ENCODE measurements at regions not wholly inside any gene's neighbourhood (a gene's known extent, or its start where the extent isn't known, plus 50 kb on each side); places are given as distances from the start of the nearest gene placed in this dataset.
"Not testable (repeated sequence)": the region's sequence is repeated elsewhere in the genome, so short reads cannot be mapped to it uniquely, and the experiment has no call there.

- H3K14ac ChIP-seq (replicated peaks; ENCODE audit: low read depth, low read length): no peak overlapping the region
- no peak overlapping the region for H3K4ac ChIP-seq (ENCODE audit: low read depth, low read length)
- intact Hi-C loops (cut with micrococcal nuclease) (no loop called here), dilution Hi-C loops (cut with HindIII; ENCODE audit: low sequenced_read_pairs, unreplicated experiment) (no loop called here), in situ Hi-C loops (cut with MboI; ENCODE audit: low sequenced_read_pairs) (no loop called here)
- no peak overlapping the region for H3K9ac ChIP-seq (ENCODE audit: low read depth, low read length)
- H3K18ac ChIP-seq (ENCODE audit: low read depth, low read length): no peak overlapping the region
- no peak overlapping the region for H4K5ac ChIP-seq (ENCODE audit: low read depth, low read length)
- TF ChIP-seq CTCF (conservative IDR thresholded peaks at IDR 0.05; ENCODE audit: low read depth, low read length): no peak
- no peak for TF ChIP-seq RFX5 (IDR thresholded peaks at IDR 0.05; ENCODE audit: low read depth, low read length)
- no peak for TF ChIP-seq CHD1 (IDR thresholded peaks at IDR 0.05; ENCODE audit: low read depth, low read length)
- TF ChIP-seq MAZ (IDR thresholded peaks at IDR 0.05; ENCODE audit: borderline replicate concordance, low read depth, low read length): no peak
- TF ChIP-seq RAD21 (IDR thresholded peaks at IDR 0.05; ENCODE audit: low read length): no peak
- TF ChIP-seq POLR2A (IDR thresholded peaks at IDR 0.05; ENCODE audit: low read depth, low read length): no peak
- no peak for TF ChIP-seq RCOR1 (IDR thresholded peaks at IDR 0.05; ENCODE audit: insufficient replicate concordance, low read length)
- no peak for TF ChIP-seq BHLHE40 (IDR thresholded peaks at IDR 0.05; ENCODE audit: low read depth, low read length)
- H3K56ac ChIP-seq (ENCODE audit: extremely low read depth, insufficient read depth, low read length): no peak overlapping the region
- no peak overlapping the region for H3K23ac ChIP-seq (ENCODE audit: low read depth, low read length)
- no peak overlapping the region for H4K8ac ChIP-seq (ENCODE audit: low read depth in 2 of 2, low read length in 2 of 2)
- 0 out of 2 replicates have a peak, but pooled peaks cover 3% of the 10 kb centered on the region for H3K9me3 ChIP-seq (ENCODE audit: control insufficient read depth, insufficient read depth, low read length)
- H3K27ac ChIP-seq (ENCODE audit: insufficient read depth, low read length): no peak overlapping the region
- no peak overlapping the region for H4K91ac ChIP-seq (ENCODE audit: insufficient read depth, low read depth, low read length)
- no peak overlapping the region for H2AK9ac ChIP-seq (replicated peaks; ENCODE audit: low read depth, low read length, poor library complexity)
- ATAC-seq (ENCODE audit: low read depth): no peak
- no peak overlapping the region for H2BK120ac ChIP-seq (ENCODE audit: low read depth, low read length)
- BruUV-seq (replicated peaks): no TSS peak
- H3K36me3 ChIP-seq (ENCODE audit: control insufficient read depth, insufficient read depth, low read length): no peaks in the 10 kb centered on the region
- no peak overlapping the region for H2AK5ac ChIP-seq (ENCODE audit: low read depth, low read length)
- ChIA-PET CTCF (no interaction called here), POLR2A (ENCODE audit: unreplicated experiment) (no interaction called here)
- no CpG with 5 or more reads among the region's 4 CpGs for WGBS, 2 experiments (ENCODE audit: extremely low coverage in 2 of 2, insufficient read length in 1 of 2)
- DNase-seq: no peak
- no peaks in the 10 kb centered on the region for H3K27me3 ChIP-seq (ENCODE audit: control insufficient read depth, insufficient read depth, low read length)
- H3K4me2 ChIP-seq (ENCODE audit: low read depth, low read length): no peak overlapping the region
- H2BK20ac ChIP-seq (ENCODE audit: low read depth, low read length): no peak overlapping the region
- no peak overlapping the region for H3K4me3 ChIP-seq (ENCODE audit: insufficient read depth, low read depth, low read length)
- no peaks in the 10 kb centered on the region for H3K4me1 ChIP-seq (ENCODE audit: control insufficient read depth, insufficient read depth, low read length)
- no peaks in the 10 kb centered on the region for H3K9me1 ChIP-seq (ENCODE audit: insufficient read depth, low read length)
- H2AFZ ChIP-seq (replicated peaks; ENCODE audit: low read length, poor library complexity): no peak overlapping the region
- H2BK15ac ChIP-seq (ENCODE audit: low read depth, low read length): no peak overlapping the region
- no peaks in the 10 kb centered on the region for H4K20me1 ChIP-seq (ENCODE audit: insufficient read depth, low read length)
- H2BK5ac ChIP-seq (ENCODE audit: low read depth, low read length, poor library complexity, severe bottlenecking): no peak overlapping the region
- no peaks in the 10 kb centered on the region for H3K79me1 ChIP-seq (ENCODE audit: low read depth in 1 of 2, low read length in 2 of 2)
Observed at GRCh38 chr2:90209806-90210205, 1518.3 kb downstream of the RPIA start.

GRCh38 chr2:90215880-90216279 lies 1524.4 kb downstream of the RPIA start:
- no CpG with 5 or more reads among the region's 2 CpGs for WGBS, 2 experiments (ENCODE audit: extremely low coverage in 2 of 2, insufficient read length in 1 of 2)
- H3K56ac ChIP-seq (ENCODE audit: extremely low read depth, insufficient read depth, low read length); H3K9me3 ChIP-seq (ENCODE audit: control insufficient read depth, insufficient read depth, low read length); H2BK5ac ChIP-seq (ENCODE audit: low read depth, low read length, poor library complexity, severe bottlenecking); in situ Hi-C loops (cut with MboI; ENCODE audit: low sequenced_read_pairs); BruUV-seq (replicated peaks); H3K4me1 ChIP-seq (ENCODE audit: control insufficient read depth, insufficient read depth, low read length); DNase-seq; H3K27me3 ChIP-seq (ENCODE audit: control insufficient read depth, insufficient read depth, low read length); CTCF ChIA-PET; ATAC-seq (ENCODE audit: low read depth); H3K36me3 ChIP-seq (ENCODE audit: control insufficient read depth, insufficient read depth, low read length); H3K18ac ChIP-seq (ENCODE audit: low read depth, low read length); H2AK5ac ChIP-seq (ENCODE audit: low read depth, low read length); H3K23ac ChIP-seq (ENCODE audit: low read depth, low read length); intact Hi-C loops (cut with micrococcal nuclease); H3K79me1 ChIP-seq (ENCODE audit: low read depth in 1 of 2, low read length in 2 of 2); H4K5ac ChIP-seq (ENCODE audit: low read depth, low read length); H2BK20ac ChIP-seq (ENCODE audit: low read depth, low read length); H3K4me2 ChIP-seq (ENCODE audit: low read depth, low read length); H3K4ac ChIP-seq (ENCODE audit: low read depth, low read length); H4K91ac ChIP-seq (ENCODE audit: insufficient read depth, low read depth, low read length); H3K27ac ChIP-seq (ENCODE audit: insufficient read depth, low read length); dilution Hi-C loops (cut with HindIII; ENCODE audit: low sequenced_read_pairs, unreplicated experiment); H3K9ac ChIP-seq (ENCODE audit: low read depth, low read length); H3K9me1 ChIP-seq (ENCODE audit: insufficient read depth, low read length); H2BK120ac ChIP-seq (ENCODE audit: low read depth, low read length); H2AK9ac ChIP-seq (replicated peaks; ENCODE audit: low read depth, low read length, poor library complexity); H3K4me3 ChIP-seq (ENCODE audit: insufficient read depth, low read depth, low read length); H2BK15ac ChIP-seq (ENCODE audit: low read depth, low read length); H4K20me1 ChIP-seq (ENCODE audit: insufficient read depth, low read length); H4K8ac ChIP-seq (ENCODE audit: low read depth in 2 of 2, low read length in 2 of 2); H2AFZ ChIP-seq (replicated peaks; ENCODE audit: low read length, poor library complexity); H3K14ac ChIP-seq (replicated peaks; ENCODE audit: low read depth, low read length); POLR2A ChIA-PET (ENCODE audit: unreplicated experiment): not testable (repeated sequence)
